ENCODE measurements at regions not wholly inside any gene's neighbourhood (a gene's known extent, or its start where the extent isn't known, plus 50 kb on each side); places are given as distances from the start of the nearest gene placed in this dataset.

GRCh38 chr5:68430279-68430678, 214.7 kb downstream of the PIK3R1 start:
- TF ChIP-seq CTCF (conservative IDR thresholded peaks at IDR 0.05; ENCODE audit: low read length) (no peak), EZH2phosphoT487 (IDR thresholded peaks at IDR 0.05; ENCODE audit: borderline replicate concordance, low read depth, low read length) (no peak)
